H1 (cell line): ENCODE measurements at regions not wholly inside any gene's neighbourhood (a gene's known extent, or its start where the extent isn't known, plus 50 kb on each side); places are given as distances from the start of the nearest gene placed in this dataset.

Source experiments
- CHD1 ChIP-seq: IDR thresholded peaks from 2 replicates; pipeline ENCODE4 v1.6.1; 2012; ENCODE audit warnings: low read depth, low read length, improper control_type of control experiment
- FOSL1 ChIP-seq: IDR thresholded peaks from 2 replicates; pipeline ENCODE4 v1.6.1; 2011; ENCODE audit warnings: mild to moderate bottlenecking, low read depth, low read length, moderate library complexity; ENCODE audit not compliant: insufficient read depth
- GABPA ChIP-seq: IDR thresholded peaks from 2 replicates; pipeline ENCODE4 v1.6.1; 2011; ENCODE audit warnings: mild to moderate bottlenecking, low read length, moderate library complexity, borderline replicate concordance; ENCODE audit not compliant: insufficient read depth
- POLR2AphosphoS5 ChIP-seq: IDR thresholded peaks from 2 replicates; pipeline ENCODE4 v1.6.1; 2011; ENCODE audit warnings: low read depth, low read length
- SIX5 ChIP-seq: IDR thresholded peaks from 2 replicates; pipeline ENCODE4 v1.6.1; 2011; ENCODE audit warnings: mild to moderate bottlenecking, low read depth, low read length
- TF ChIP-seq, protein P1 (sequence below): IDR thresholded peaks from 2 replicates; pipeline ENCODE4 v1.6.1; 2012; ENCODE audit warnings: low read length, inconsistent platforms
- TF ChIP-seq, protein P2 (sequence below): fragments of 300-600 bp; sonication (generic); IDR thresholded peaks from 2 replicates; pipeline ENCODE4 v1.7.1; 2012; ENCODE audit warnings: low read length, moderate library complexity, mild to moderate bottlenecking, inconsistent platforms; ENCODE audit not compliant: insufficient replicate concordance

DNA sequence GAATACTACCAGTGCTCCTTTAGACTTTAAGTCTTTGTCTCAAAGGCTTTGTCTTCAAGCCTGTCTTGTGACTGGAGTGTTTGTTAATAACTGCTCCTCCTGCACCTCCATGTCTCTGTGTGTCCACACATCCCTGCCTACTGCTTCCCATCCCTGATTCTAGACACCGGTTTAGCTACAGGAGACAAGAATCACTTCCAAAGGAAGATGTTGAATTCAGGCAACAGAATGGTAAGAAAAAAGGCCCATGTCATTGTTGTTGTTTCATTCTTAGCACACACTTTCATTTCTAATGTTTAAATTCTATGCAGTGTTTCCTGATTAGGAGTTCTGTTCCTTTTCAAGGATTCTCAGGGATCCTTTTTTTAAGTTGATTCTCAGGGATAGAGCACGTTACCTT lies 293.6 kb upstream of the STXBP5 start (continued):
- TF ChIP-seq, protein P1, sequence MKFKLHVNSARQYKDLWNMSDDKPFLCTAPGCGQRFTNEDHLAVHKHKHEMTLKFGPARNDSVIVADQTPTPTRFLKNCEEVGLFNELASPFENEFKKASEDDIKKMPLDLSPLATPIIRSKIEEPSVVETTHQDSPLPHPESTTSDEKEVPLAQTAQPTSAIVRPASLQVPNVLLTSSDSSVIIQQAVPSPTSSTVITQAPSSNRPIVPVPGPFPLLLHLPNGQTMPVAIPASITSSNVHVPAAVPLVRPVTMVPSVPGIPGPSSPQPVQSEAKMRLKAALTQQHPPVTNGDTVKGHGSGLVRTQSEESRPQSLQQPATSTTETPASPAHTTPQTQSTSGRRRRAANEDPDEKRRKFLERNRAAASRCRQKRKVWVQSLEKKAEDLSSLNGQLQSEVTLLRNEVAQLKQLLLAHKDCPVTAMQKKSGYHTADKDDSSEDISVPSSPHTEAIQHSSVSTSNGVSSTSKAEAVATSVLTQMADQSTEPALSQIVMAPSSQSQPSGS = no peak
- TF ChIP-seq FOSL1 (no peak), GABPA (no peak), POLR2AphosphoS5 (no peak), SIX5 (no peak), CHD1 (no peak)
- TF ChIP-seq, protein P2, sequence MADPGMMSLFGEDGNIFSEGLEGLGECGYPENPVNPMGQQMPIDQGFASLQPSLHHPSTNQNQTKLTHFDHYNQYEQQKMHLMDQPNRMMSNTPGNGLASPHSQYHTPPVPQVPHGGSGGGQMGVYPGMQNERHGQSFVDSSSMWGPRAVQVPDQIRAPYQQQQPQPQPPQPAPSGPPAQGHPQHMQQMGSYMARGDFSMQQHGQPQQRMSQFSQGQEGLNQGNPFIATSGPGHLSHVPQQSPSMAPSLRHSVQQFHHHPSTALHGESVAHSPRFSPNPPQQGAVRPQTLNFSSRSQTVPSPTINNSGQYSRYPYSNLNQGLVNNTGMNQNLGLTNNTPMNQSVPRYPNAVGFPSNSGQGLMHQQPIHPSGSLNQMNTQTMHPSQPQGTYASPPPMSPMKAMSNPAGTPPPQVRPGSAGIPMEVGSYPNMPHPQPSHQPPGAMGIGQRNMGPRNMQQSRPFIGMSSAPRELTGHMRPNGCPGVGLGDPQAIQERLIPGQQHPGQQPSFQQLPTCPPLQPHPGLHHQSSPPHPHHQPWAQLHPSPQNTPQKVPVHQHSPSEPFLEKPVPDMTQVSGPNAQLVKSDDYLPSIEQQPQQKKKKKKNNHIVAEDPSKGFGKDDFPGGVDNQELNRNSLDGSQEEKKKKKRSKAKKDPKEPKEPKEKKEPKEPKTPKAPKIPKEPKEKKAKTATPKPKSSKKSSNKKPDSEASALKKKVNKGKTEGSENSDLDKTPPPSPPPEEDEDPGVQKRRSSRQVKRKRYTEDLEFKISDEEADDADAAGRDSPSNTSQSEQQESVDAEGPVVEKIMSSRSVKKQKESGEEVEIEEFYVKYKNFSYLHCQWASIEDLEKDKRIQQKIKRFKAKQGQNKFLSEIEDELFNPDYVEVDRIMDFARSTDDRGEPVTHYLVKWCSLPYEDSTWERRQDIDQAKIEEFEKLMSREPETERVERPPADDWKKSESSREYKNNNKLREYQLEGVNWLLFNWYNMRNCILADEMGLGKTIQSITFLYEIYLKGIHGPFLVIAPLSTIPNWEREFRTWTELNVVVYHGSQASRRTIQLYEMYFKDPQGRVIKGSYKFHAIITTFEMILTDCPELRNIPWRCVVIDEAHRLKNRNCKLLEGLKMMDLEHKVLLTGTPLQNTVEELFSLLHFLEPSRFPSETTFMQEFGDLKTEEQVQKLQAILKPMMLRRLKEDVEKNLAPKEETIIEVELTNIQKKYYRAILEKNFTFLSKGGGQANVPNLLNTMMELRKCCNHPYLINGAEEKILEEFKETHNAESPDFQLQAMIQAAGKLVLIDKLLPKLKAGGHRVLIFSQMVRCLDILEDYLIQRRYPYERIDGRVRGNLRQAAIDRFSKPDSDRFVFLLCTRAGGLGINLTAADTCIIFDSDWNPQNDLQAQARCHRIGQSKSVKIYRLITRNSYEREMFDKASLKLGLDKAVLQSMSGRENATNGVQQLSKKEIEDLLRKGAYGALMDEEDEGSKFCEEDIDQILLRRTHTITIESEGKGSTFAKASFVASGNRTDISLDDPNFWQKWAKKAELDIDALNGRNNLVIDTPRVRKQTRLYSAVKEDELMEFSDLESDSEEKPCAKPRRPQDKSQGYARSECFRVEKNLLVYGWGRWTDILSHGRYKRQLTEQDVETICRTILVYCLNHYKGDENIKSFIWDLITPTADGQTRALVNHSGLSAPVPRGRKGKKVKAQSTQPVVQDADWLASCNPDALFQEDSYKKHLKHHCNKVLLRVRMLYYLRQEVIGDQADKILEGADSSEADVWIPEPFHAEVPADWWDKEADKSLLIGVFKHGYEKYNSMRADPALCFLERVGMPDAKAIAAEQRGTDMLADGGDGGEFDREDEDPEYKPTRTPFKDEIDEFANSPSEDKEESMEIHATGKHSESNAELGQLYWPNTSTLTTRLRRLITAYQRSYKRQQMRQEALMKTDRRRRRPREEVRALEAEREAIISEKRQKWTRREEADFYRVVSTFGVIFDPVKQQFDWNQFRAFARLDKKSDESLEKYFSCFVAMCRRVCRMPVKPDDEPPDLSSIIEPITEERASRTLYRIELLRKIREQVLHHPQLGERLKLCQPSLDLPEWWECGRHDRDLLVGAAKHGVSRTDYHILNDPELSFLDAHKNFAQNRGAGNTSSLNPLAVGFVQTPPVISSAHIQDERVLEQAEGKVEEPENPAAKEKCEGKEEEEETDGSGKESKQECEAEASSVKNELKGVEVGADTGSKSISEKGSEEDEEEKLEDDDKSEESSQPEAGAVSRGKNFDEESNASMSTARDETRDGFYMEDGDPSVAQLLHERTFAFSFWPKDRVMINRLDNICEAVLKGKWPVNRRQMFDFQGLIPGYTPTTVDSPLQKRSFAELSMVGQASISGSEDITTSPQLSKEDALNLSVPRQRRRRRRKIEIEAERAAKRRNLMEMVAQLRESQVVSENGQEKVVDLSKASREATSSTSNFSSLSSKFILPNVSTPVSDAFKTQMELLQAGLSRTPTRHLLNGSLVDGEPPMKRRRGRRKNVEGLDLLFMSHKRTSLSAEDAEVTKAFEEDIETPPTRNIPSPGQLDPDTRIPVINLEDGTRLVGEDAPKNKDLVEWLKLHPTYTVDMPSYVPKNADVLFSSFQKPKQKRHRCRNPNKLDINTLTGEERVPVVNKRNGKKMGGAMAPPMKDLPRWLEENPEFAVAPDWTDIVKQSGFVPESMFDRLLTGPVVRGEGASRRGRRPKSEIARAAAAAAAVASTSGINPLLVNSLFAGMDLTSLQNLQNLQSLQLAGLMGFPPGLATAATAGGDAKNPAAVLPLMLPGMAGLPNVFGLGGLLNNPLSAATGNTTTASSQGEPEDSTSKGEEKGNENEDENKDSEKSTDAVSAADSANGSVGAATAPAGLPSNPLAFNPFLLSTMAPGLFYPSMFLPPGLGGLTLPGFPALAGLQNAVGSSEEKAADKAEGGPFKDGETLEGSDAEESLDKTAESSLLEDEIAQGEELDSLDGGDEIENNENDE = no peak
